KOPT-K1 (cell line): ENCODE measurements at regions not wholly inside any gene's neighbourhood (a gene's known extent, or its start where the extent isn't known, plus 50 kb on each side); places are given as distances from the start of the nearest gene placed in this dataset.

Source experiments
- H3K27ac ChIP-seq: fragments of 200-600 bp; sonication (generic); 2 replicates; pipeline ENCODE4 v1.5.1; 2016; ENCODE audit warnings: antibody characterized with exemption, mild to moderate bottlenecking, low read depth, low read length; ENCODE audit not compliant: poor library complexity, severe bottlenecking
- H3K36me3 ChIP-seq: fragments of 200-600 bp; sonication (generic); 2 replicates; pipeline ENCODE4 v1.5.1; 2017; ENCODE audit warnings: antibody characterized with exemption, mild to moderate bottlenecking, low read length, moderate library complexity; ENCODE audit not compliant: insufficient read depth
- H3K9me3 ChIP-seq: fragments of 200-600 bp; sonication (generic); 2 replicates; pipeline ENCODE4 v1.5.1; 2017; ENCODE audit warnings: antibody characterized with exemption, low read length, mild to moderate bottlenecking; ENCODE audit not compliant: insufficient read depth, poor library complexity, severe bottlenecking

DNA sequence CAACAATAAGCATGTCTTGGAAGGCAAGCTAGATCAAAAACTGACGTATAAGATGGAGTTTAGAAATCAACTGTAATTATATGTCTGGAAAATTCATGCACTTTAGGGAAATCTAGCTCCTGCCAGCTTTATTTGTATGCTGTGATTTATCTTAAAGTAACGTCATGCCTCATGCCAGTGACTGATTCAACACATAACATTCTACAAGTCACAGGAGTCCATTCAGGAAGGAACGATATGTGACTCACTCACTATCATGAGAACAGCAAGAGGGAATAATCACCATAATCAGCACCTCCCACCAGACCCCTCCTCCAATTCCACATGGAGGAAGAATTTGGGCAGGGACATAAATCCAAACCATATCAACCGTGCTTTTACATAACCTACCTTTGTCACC lies 682.4 kb upstream of the ADAMTS5 start:
- H3K36me3 ChIP-seq: no peaks in the 10 kb centered on the region
- H3K27ac ChIP-seq: no peak overlapping the region
- peaks cover 3% of the 10 kb centered on the region for H3K9me3 ChIP-seq

DNA sequence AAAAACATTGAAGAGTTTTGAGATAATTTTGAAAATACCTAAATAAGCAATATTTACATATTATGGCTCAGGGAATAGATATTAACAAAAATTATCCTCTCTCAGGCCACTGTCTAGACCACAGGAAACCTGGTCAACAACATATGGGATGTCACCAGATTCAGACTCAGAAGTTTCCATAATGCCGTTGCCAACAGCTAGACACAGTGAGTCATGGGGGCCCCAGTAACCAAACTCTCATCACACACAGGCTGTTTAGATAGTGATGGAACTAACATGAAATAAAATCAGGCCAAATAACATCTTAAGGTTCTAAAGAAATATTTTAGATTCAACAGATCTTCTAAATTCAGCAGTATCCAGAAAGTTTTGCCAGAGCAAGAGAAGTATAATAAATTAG lies 681.7 kb upstream of the ADAMTS5 start:
- Histone ChIP-seq H3K36me3 (no peaks in the 10 kb centered on the region), H3K27ac (no peak overlapping the region), H3K9me3 (peaks cover 3% of the 10 kb centered on the region)

DNA sequence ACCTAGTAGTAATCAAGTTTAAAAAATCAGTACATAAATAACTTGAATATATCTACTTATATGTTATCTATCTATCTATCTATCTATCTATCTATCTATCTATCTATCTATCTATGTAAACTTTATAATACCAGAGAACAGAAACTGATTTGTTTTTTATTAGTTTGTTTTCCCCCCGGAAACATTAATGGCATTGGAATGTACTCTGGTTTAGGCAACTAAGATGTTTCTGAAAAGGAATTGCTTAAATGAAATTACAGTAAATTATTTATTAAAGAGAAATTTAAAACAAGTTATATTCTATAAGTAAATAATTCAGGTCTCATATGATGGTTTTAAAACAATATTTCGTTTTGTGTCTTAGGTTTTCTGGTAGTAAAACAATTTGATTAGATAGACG lies 681.0 kb upstream of the ADAMTS5 start:
- Histone ChIP-seq H3K27ac (no peak overlapping the region), H3K36me3 (no peaks in the 10 kb centered on the region), H3K9me3 (peaks cover 3% of the 10 kb centered on the region)

DNA sequence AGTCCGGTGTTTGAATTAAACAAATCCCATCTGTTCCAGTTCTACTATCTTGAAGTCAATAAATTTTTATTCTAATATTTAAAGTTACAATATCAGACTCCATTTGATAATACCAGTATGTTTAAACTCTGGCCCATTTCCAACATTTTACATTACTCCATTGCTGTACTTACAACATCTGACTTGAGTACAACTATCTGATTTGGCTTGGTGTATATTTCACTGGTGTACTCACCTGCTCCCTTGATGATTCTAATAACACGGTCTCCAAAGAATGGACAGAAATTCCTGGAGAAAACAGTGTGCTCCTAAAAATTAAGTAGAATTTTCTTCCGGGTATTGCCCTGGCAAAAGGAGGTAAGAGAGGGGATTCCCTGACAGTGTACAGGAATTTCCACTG lies 680.5 kb upstream of the ADAMTS5 start:
- Histone ChIP-seq H3K27ac (no peak overlapping the region), H3K36me3 (no peaks in the 10 kb centered on the region), H3K9me3 (peaks cover 3% of the 10 kb centered on the region)

DNA sequence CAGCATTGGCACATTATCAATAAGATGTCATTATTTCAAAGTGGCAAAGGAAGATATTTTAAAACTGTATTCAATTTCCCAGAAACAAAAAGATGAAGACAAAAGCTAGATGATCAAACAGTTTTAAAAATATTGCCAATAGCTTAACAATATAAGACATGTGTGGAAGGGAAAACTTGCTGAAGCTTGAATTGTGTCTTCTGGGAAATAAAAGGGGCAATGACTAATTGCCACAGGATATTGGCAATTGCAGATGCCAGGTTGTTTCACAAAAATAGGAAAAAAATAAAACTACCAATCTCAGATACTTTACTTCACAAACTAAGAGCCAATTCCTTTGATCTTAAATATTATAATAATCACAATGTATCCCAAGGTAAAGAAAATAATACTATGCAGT lies 679.8 kb upstream of the ADAMTS5 start:
- Histone ChIP-seq H3K9me3 (peaks cover 3% of the 10 kb centered on the region), H3K27ac (no peak overlapping the region), H3K36me3 (no peaks in the 10 kb centered on the region)

DNA sequence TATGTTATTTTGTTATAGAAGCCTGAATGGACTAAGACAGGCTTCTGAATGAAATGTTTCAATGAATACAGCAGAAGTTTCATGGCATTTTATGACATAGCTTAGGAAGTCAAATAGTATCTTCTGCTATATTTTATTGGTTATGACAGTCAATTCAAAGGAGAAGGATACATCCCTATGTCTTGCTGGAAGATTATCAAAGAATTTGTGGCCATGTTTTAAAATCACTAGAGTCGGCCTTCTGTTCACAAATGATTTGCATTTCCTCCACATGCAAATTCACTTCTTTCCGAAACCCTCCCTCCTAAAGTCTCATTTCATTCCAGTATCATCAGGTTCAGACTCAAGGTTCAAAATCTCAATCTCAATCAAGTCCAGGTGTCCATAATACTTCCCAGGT lies 679.2 kb upstream of the ADAMTS5 start:
- H3K27ac ChIP-seq: no peak overlapping the region
- H3K9me3 ChIP-seq: peaks cover 3% of the 10 kb centered on the region
- H3K36me3 ChIP-seq: no peaks in the 10 kb centered on the region

DNA sequence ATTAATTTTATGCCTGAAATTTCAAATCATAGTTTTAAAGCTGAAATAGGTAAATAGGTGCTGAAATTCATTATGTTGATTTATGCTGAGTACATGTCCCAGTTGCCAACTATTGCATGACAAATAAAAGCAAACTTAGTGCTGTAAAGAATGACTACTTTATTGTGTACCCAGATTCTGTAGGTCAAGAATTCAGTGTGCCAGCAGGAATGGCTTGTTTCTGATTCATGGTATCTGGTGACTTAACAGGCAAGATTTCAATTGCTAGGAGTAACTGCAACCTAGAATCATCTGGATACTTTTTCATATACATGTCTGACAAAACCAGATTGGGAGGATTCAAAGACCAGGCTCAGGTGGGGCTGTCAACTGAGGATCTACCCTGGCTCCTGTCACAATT lies 678.4 kb upstream of the ADAMTS5 start:
- H3K36me3 ChIP-seq: no peaks in the 10 kb centered on the region
- no peaks in the 10 kb centered on the region for H3K9me3 ChIP-seq
- no peak overlapping the region for H3K27ac ChIP-seq

DNA sequence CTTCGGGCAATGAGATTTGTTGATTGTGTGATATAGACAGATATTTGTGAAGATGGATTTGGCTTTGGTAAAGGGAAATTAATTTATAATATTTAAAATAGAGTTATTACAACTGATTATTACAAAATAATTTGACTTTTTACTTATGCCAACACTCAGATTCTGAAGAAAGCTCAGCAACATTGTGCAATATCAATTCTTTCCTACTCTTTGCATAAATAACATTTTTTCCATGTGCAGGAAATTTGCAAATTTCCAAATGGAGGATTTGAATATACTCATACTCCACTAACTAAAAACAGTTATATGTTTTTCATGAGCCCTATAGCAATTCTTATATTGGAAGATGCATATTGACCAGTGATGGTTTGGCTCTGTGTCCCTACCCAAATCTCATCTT lies 676.4 kb upstream of the ADAMTS5 start:
- Histone ChIP-seq H3K9me3 (no peaks in the 10 kb centered on the region), H3K36me3 (no peaks in the 10 kb centered on the region), H3K27ac (no peak overlapping the region)

DNA sequence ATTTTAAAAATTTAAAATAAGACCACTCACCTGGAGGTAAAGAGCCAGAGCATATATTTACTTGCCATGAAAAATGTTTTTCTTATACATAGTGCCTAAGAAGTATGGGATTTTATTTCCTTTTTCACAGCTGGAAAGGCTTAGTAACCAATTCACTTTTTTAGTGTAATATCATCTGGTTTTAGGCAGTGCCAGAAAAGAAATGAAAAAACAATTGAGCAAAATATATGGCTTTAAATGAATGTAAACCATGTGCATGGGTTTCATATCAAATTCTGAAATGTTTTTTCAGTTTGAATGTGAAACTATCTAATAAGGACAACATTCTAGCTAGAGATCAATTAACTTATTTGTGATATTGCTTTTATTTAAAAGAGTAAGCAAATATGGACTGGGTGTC lies 672.4 kb upstream of the ADAMTS5 start:
- H3K36me3 ChIP-seq: no peaks in the 10 kb centered on the region
- H3K27ac ChIP-seq: no peak overlapping the region
- no peaks in the 10 kb centered on the region for H3K9me3 ChIP-seq

DNA sequence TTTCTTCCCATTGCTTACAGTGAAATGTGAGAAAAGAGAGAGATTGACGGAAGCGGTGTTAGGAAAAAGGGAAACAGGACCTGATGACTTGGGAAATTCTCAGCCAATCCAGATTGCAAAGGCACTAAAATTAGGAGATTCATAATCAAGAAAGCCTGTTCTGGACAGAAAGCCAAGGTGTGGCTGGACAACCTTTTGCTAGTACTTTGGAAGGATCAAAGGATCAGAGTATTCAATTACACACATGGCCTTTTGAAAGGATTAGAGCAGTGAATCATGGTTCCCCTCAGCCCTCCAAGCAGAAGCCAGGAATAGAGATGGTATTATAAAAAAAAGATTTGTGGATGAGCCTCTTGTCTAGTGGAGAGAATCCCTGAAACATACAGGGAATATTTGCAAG lies 669.8 kb upstream of the ADAMTS5 start:
- no peaks in the 10 kb centered on the region for H3K9me3 ChIP-seq
- no peaks in the 10 kb centered on the region for H3K36me3 ChIP-seq

DNA sequence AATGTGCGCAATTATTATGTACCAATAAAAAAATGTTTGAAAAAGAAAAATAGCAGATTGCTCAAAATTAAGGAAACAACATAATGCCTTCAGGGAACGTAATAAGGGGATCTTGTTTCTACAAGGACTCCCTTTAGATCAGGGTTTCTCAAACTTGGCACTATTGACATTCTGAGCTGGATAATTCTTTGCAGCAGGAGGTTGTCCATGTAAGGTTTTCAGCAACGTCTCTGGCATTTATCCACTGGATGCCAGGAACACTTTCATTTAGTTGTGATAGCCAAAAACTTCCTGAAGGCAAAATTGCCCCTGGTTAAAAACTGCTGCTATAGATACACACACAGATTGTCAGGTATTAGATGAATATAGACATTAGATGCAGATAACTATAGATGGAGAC lies 666.7 kb upstream of the ADAMTS5 start:
- no peaks in the 10 kb centered on the region for H3K9me3 ChIP-seq
- no peak overlapping the region for H3K27ac ChIP-seq
- H3K36me3 ChIP-seq: no peaks in the 10 kb centered on the region

More for the DNA sequence above, 669.8 kb upstream of the ADAMTS5 start:
- H3K27ac ChIP-seq: no peak overlapping the region

DNA sequence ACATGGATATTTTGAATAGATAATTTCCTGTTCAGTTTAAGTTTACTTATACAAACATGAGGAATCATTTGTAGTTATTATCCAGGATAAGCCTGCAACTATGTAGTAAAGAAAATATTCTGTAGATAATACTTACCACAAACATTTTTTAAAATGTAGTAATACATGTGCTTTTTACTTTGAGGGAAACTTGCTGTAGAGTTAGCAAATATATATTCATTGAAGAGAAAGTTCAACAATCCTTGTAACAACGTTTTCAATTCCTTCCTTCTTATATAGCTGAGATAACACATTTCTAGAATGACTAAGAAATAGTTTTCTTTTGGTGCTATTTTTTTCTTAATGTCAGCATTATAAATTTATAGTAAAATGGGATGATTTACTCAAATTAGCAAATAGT lies 664.6 kb upstream of the ADAMTS5 start:
- no peaks in the 10 kb centered on the region for H3K36me3 ChIP-seq
- no peak overlapping the region for H3K27ac ChIP-seq
- H3K9me3 ChIP-seq: no peaks in the 10 kb centered on the region

DNA sequence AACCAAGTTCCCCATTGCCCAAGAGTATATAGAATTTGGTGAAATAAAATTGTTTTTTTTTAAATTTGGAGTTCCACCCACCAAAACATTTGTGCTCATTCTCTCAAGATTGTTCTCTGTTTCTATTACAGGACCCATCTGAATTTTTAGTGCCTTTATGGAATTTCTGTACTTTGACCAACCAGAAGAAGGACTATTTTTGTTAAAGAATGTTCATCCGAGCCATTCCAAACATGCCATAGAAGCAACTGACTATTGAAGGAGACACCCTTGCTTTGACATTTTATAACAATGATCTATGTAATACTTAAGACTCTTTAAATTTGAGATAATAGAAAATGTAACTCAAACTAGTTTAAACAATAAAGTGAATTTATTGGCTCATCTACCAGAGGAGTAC lies 655.7 kb upstream of the ADAMTS5 start:
- Histone ChIP-seq H3K36me3 (no peaks in the 10 kb centered on the region), H3K9me3 (no peaks in the 10 kb centered on the region), H3K27ac (no peak overlapping the region)

DNA sequence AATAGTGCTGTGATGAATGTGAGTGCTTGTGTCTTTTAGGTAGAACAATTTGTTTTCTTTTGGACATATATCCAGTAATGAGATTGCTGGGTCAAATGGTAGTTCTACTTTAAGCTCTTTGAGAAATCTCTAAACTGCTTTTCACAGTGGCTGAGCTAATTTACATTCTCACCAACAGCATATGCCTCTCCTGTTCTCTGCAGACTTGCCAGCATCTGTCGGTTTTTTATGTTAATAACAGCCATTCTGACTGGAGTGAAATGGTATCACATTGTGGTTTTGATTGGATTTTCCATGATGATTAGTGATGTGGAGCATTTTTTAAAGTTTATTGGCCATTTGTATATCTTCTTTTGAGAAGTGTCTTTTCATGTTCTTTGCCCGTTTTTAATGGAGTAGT lies 647.3 kb upstream of the ADAMTS5 start:
- no peaks in the 10 kb centered on the region for H3K9me3 ChIP-seq
- no peaks in the 10 kb centered on the region for H3K36me3 ChIP-seq
- H3K27ac ChIP-seq: no peak overlapping the region

DNA sequence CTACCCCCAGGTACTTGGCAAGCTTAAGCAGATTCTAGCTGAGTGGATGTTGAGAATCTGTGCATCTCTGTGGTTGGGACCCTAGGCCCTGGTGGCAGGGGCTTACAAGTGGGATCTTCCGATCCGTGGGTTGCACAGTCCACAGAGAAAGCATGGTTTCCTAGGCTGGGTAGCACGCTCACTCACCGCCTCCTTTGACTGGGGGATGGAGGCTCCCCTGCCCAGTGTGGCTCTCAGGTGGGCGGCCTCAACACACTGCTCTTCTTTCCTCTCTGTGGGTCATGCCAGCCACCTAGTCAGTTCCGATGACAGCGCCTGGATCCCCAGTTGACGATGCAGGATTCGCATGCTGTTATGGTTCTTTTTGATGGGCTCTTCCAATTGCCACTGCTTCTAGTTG lies 639.5 kb upstream of the ADAMTS5 start:
- no peaks in the 10 kb centered on the region for H3K9me3 ChIP-seq
- no peaks in the 10 kb centered on the region for H3K36me3 ChIP-seq
- H3K27ac ChIP-seq: no peak overlapping the region

DNA sequence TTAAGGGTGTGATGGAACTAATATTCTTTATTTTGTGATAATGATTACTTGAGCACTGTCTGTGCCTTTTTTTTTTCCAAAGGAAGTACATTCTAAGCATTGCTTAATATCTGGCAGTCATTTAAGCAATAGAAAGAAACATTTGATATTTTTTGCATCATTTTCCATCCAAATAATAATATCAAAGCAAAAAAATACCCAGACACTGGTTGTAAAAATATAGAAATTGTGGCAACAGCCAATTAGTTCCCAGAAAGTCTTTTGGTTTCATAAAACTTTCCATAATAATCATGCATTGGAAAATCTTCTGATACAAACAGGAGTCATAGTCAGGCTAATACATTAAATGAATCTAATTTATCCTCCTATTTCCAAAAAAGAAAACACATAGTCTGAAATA lies 629.3 kb upstream of the ADAMTS5 start:
- Histone ChIP-seq H3K36me3 (no peaks in the 10 kb centered on the region), H3K9me3 (no peaks in the 10 kb centered on the region), H3K27ac (no peak overlapping the region)

DNA sequence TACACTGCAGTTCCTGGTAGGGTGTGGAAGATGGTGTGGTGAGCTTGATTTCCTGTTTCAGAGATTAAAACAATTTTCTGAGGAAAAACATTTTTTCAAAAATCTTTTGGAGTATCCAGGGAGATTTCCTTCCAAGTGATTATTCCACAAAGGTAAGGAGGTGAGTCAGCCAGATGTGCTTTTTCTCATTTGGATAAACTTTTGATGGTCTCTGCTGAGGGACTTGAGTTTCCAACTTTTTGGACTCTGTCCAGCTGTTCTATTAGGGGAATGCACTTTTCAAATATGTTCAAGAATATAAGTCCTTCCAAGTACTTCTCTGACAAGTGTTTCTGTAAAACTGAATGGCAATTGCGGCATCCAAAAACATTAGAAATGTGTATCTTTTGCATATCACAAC lies 628.8 kb upstream of the ADAMTS5 start:
- no peaks in the 10 kb centered on the region for H3K36me3 ChIP-seq
- no peaks in the 10 kb centered on the region for H3K9me3 ChIP-seq
- no peak overlapping the region for H3K27ac ChIP-seq
